ENCODE measurements at regions not wholly inside any gene's neighbourhood (a gene's known extent, or its start where the extent isn't known, plus 50 kb on each side); places are given as distances from the start of the nearest gene placed in this dataset.

- TF ChIP-seq CTCF (IDR thresholded peaks at IDR 0.05), result no peak
- TF ChIP-seq POLR2A (IDR thresholded peaks at IDR 0.05), result no peak
- no peak for DNase-seq
- Histone ChIP-seq H3K36me3 (no peaks in the 10 kb centered on the region), H3K27me3 (no peaks in the 10 kb centered on the region), H3K4me3 (replicated peaks in 1 of 3) (no peak overlapping the region), H3K9me3 (no peaks in the 10 kb centered on the region), H3K27ac (no peak overlapping the region), H3K4me1 (no peaks in the 10 kb centered on the region)
- intact Hi-C loops (cut with DNase I), result no loop called here
- 81 to 83% methylated on average over 12 of the region's 13 CpGs for WGBS, 2 donors
Measured at GRCh38 chr2:234438305-234438977, 58.4 kb downstream of the ARL4C start.

GRCh38 chr2:234437642-234438304, 59.1 kb downstream of the ARL4C start:
- H3K27me3 ChIP-seq, result no peaks in the 10 kb centered on the region
- no peak overlapping the region for H3K4me3 ChIP-seq (replicated peaks in 1 of 3)
- H3K27ac ChIP-seq, result no peak overlapping the region
- intact Hi-C loops (cut with DNase I), result no loop called here
- no peaks in the 10 kb centered on the region for H3K36me3 ChIP-seq
- no peak for DNase-seq
- TF ChIP-seq POLR2A (IDR thresholded peaks at IDR 0.05) (no peak), CTCF (IDR thresholded peaks at IDR 0.05) (no peak)
- no peaks in the 10 kb centered on the region for H3K9me3 ChIP-seq
- no peaks in the 10 kb centered on the region for H3K4me1 ChIP-seq
- WGBS, 2 donors, result 69 to 77% methylated on average over 10 to 11 of the region's 11 CpGs

- intact Hi-C loops (cut with DNase I), result no loop called here
- Histone ChIP-seq H3K36me3 (no peaks in the 10 kb centered on the region), H3K27me3 (no peaks in the 10 kb centered on the region), H3K4me3 (replicated peaks in 1 of 3) (no peak overlapping the region), H3K4me1 (no peaks in the 10 kb centered on the region), H3K9me3 (no peaks in the 10 kb centered on the region), H3K27ac (no peak overlapping the region)
- 89 to 91% methylated on average over 5 to 6 of the region's 6 CpGs for WGBS, 2 donors
- TF ChIP-seq POLR2A (IDR thresholded peaks at IDR 0.05) (no peak), CTCF (IDR thresholded peaks at IDR 0.05) (no peak)
- no peak for DNase-seq
Measured at GRCh38 chr2:234436482-234436837, 60.4 kb downstream of the ARL4C start.

- no peak overlapping the region for H3K4me3 ChIP-seq (replicated peaks in 1 of 3)
- no peaks in the 10 kb centered on the region for H3K36me3 ChIP-seq
- H3K9me3 ChIP-seq, result no peaks in the 10 kb centered on the region
- H3K27me3 ChIP-seq, result no peaks in the 10 kb centered on the region
- no peaks in the 10 kb centered on the region for H3K4me1 ChIP-seq
- 67 to 72% methylated on average over 7 of the region's 7 CpGs for WGBS, 2 donors
- TF ChIP-seq POLR2A (IDR thresholded peaks at IDR 0.05) (no peak), CTCF (IDR thresholded peaks at IDR 0.05) (no peak)
- DNase-seq, result no peak
- no peak overlapping the region for H3K27ac ChIP-seq
- intact Hi-C loops (cut with DNase I), result no loop called here
Measured at GRCh38 chr2:234435836-234436481, 60.9 kb downstream of the ARL4C start.

GRCh38 chr2:234433201-234433600, 63.7 kb downstream of the ARL4C start:
- 78 to 80% methylated on average over 3 of the region's 3 CpGs for WGBS, 2 donors
- no peaks in the 10 kb centered on the region for H3K36me3 ChIP-seq
- DNase-seq, result no peak
- TF ChIP-seq POLR2A (IDR thresholded peaks at IDR 0.05), result no peak
- no peak for TF ChIP-seq CTCF (IDR thresholded peaks at IDR 0.05)
- H3K4me1 ChIP-seq, result no peaks in the 10 kb centered on the region
- H3K27me3 ChIP-seq, result no peaks in the 10 kb centered on the region
- no peak overlapping the region for H3K27ac ChIP-seq
- intact Hi-C loops (cut with DNase I), result no loop called here
- H3K4me3 ChIP-seq (replicated peaks in 1 of 3), result no peak overlapping the region
- no peaks in the 10 kb centered on the region for H3K9me3 ChIP-seq

Measured in thyroid gland (tissue), 4 donors.